GM12878 (cell line): ENCODE measurements at regions not wholly inside any gene's neighbourhood (a gene's known extent, or its start where the extent isn't known, plus 50 kb on each side); places are given as distances from the start of the nearest gene placed in this dataset.

Experiments used
- ATAC-seq: fragments of 200-7000 bp; cut with Tn5 transposase; 3 replicates; pipeline ENCODE4 v1.9.1; 2020; ENCODE audit warnings: mild to moderate bottlenecking, moderate library complexity
- BruUV-seq: library from RNA; stranded (reverse); fragments of 400-500 nt; replicated peaks from 2 replicates; lab custom pipeline; 2021; lab: Mats Ljungman, UMichigan
- CTCF ChIA-PET: fragments of 300-600 bp; sonication (Branson Sonifier 250); formaldehyde crosslinking; extraction: SDS; loops from one replicate; lab custom pipeline; 2021; ENCODE audit warnings: inconsistent platforms; lab: Yijun Ruan, JAX
- POLR2A ChIA-PET: fragments of 350-600 bp; formaldehyde crosslinking; extraction: SDS; loops from one replicate; lab custom pipeline; 2021; ENCODE audit warnings: inconsistent platforms; lab: Charles Lee
- RAD21 ChIA-PET: fragments of 300-600 bp; sonication (Branson Sonifier 250); formaldehyde crosslinking; loops from one replicate; lab custom pipeline; 2023; ENCODE audit warnings: antibody characterized with exemption; ENCODE audit not compliant: unreplicated experiment; lab: Charles Lee
- SMC1A ChIA-PET: fragments of 300-600 bp; sonication (Branson Sonifier 250); formaldehyde crosslinking; loops from one replicate; lab custom pipeline; 2023; ENCODE audit not compliant: unreplicated experiment, uncharacterized antibody; lab: Charles Lee
- DNase-seq: peaks from one replicate; pipeline ENCODE4 v3.0.0-alpha.2; 2011; ENCODE audit warnings: low read depth, low spot score
- FAIRE-seq: peaks from 3 replicates; lab custom pipeline; 2011; peaks lifted over from hg19 to GRCh38; lab: Jason Lieb, UNC
- H2AFZ ChIP-seq: 2 replicates; pipeline ENCODE4 v1.6.0; 2011; ENCODE audit warnings: low read depth, low read length, control low read depth; ENCODE audit not compliant: control insufficient read depth
- H3K27ac ChIP-seq: 2 replicates; pipeline ENCODE4 v1.5.1; 2011; ENCODE audit warnings: control low read depth; ENCODE audit not compliant: control insufficient read depth, insufficient read depth
- H3K27me3 ChIP-seq, 2 experiments: replicated peaks in 1 of 2; 2 replicates each; pipeline versions ENCODE4 v1.6.0 to v1.6.1; 2011; ENCODE audit warnings: low read length in 1 of 2; ENCODE audit not compliant: control insufficient read depth in 2 of 2, insufficient read depth in 2 of 2
- H3K36me3 ChIP-seq, 2 experiments: 2 replicates each; pipeline ENCODE4 v1.5.1; 2011; ENCODE audit warnings: low read length in 1 of 2; ENCODE audit not compliant: control insufficient read depth in 2 of 2, insufficient read depth in 2 of 2
- H3K4me1 ChIP-seq: 2 replicates; pipeline ENCODE4 v1.6.1; 2011; ENCODE audit warnings: mild to moderate bottlenecking, low read length, moderate library complexity, mixed read lengths; ENCODE audit not compliant: control insufficient read depth, insufficient read depth
- H3K4me2 ChIP-seq: 2 replicates; pipeline ENCODE4 v1.6.0; 2011; ENCODE audit warnings: control low read depth; ENCODE audit not compliant: control insufficient read depth, insufficient read depth
- H3K4me3 ChIP-seq: fragments of 200-600 bp; sonication (generic); 2 replicates; pipeline ENCODE4 v1.5.1; 2016
- H3K79me2 ChIP-seq: 2 replicates; pipeline ENCODE4 v1.6.0; 2011; ENCODE audit warnings: low read length; ENCODE audit not compliant: control insufficient read depth, insufficient read depth
- H3K9ac ChIP-seq: 2 replicates; pipeline ENCODE4 v1.8.0; 2011; ENCODE audit warnings: low read length, control low read depth, mixed read lengths; ENCODE audit not compliant: control insufficient read depth, insufficient read depth
- H3K9me3 ChIP-seq: replicated peaks from 3 replicates; pipeline ENCODE4 v1.5.1; 2011; ENCODE audit warnings: mild to moderate bottlenecking, low read length; ENCODE audit not compliant: control insufficient read depth, insufficient read depth
- H4K20me1 ChIP-seq: 2 replicates; pipeline ENCODE4 v1.6.0; 2011; ENCODE audit not compliant: control insufficient read depth, insufficient read depth
- CTCF ChIP-seq, 3 experiments: IDR thresholded peaks in 2 of 3; conservative IDR thresholded peaks in 1 of 3; 2 replicates each; pipeline ENCODE4 v1.5.1; 2011; ENCODE audit warnings: low read depth in 3 of 3, low read length in 3 of 3, mild to moderate bottlenecking in 3 of 3, control low read depth in 2 of 3, moderate library complexity in 2 of 3, inconsistent platforms in 1 of 3, mixed read lengths in 1 of 3; ENCODE audit not compliant: control insufficient read depth in 2 of 3, insufficient read depth in 1 of 3; ENCODE audit errors: extremely low read depth in 1 of 3
- IKZF1 ChIP-seq: fragments of 450-650 bp; conservative IDR thresholded peaks from 2 replicates; pipeline ENCODE4 v1.6.1; 2017; ENCODE audit warnings: antibody characterized with exemption, mild to moderate bottlenecking
- KDM1A ChIP-seq: fragments of 200-600 bp; sonication (generic); IDR thresholded peaks from 2 replicates; pipeline ENCODE4 v1.6.1; 2016; ENCODE audit warnings: borderline replicate concordance
- NR2F1 ChIP-seq: fragments of 450-650 bp; conservative IDR thresholded peaks from 2 replicates; pipeline ENCODE4 v1.6.1; 2017; ENCODE audit warnings: mild to moderate bottlenecking
- ZSCAN29 ChIP-seq: fragments of 450-650 bp; IDR thresholded peaks from 2 replicates; pipeline ENCODE4 v1.6.1; 2017; ENCODE audit warnings: mild to moderate bottlenecking, moderate library complexity
- ZZZ3 ChIP-seq: IDR thresholded peaks from 2 replicates; pipeline ENCODE4 v1.6.1; 2011; ENCODE audit warnings: low read depth; ENCODE audit not compliant: control insufficient read depth, insufficient read length
- WGBS: methylation state at CpG from one replicate; pipeline ENCODE4 v1.1.6; 2016; ENCODE audit warnings: low lambda C conversion rate; ENCODE audit not compliant: insufficient replicate concordance, insufficient coverage; ENCODE audit errors: missing lambda C conversion rate; 5-methylcytosine and 5-hydroxymethylcytosine counted together
- in situ Hi-C: fragments of 300-500 bp; cut with MboI; formaldehyde crosslinking; loops from 9 replicates; pipeline ENCODE4 v1.14.3; 2018; ENCODE audit warnings: mixed read lengths
- intact Hi-C: fragments of 100-400 bp; cut with micrococcal nuclease; formaldehyde crosslinking; loops from one replicate; pipeline ENCODE4 v1.14.2; 2022; ENCODE audit not compliant: unreplicated experiment

- TF ChIP-seq CTCF (IDR thresholded peaks at IDR 0.05 in 2 of 3, conservative IDR thresholded peaks at IDR 0.05 in 1 of 3; ENCODE audit: control insufficient read depth in 2 of 3, extremely low read depth in 1 of 3, insufficient read depth in 1 of 3, low read depth in 3 of 3, low read length in 3 of 3), result no peak
- no peak for TF ChIP-seq ZZZ3
- no peak for TF ChIP-seq IKZF1
- no peak for TF ChIP-seq KDM1A
Measured at GRCh38 chr13:107736170-107736569, 479.2 kb downstream of the LIG4 start (continued).

- H4K20me1 ChIP-seq, result no peaks in the 10 kb centered on the region
- H3K36me3 ChIP-seq, result no peaks in the 10 kb centered on the region
- ChIA-PET POLR2A (no interaction called here), CTCF (no interaction called here), SMC1A (no interaction called here), RAD21 (no interaction called here)
- DNase-seq (no peak), FAIRE-seq (no peak), ATAC-seq (no peak)
- H3K4me3 ChIP-seq, result no peak overlapping the region
- TF ChIP-seq NR2F1 (no peak), ZSCAN29 (no peak)
- no peaks in the 10 kb centered on the region for H3K79me2 ChIP-seq
- H2AFZ ChIP-seq, result no peak overlapping the region
- BruUV-seq, result no TSS peak
- in situ Hi-C loops, result no loop called here
- no peak overlapping the region for H3K4me2 ChIP-seq
- no peak overlapping the region for H3K27ac ChIP-seq
- intact Hi-C loops, result no loop called here
- H3K27me3 ChIP-seq, result no peaks in the 10 kb centered on the region
- no peaks in the 10 kb centered on the region for H3K9me3 ChIP-seq
- H3K4me1 ChIP-seq, result no peaks in the 10 kb centered on the region
- 24% methylated on average over 7 of the region's 7 CpGs for WGBS
- no peak overlapping the region for H3K9ac ChIP-seq
Measured at GRCh38 chr13:107734891-107735625, 480.3 kb downstream of the LIG4 start.
